Kidney epithelial cell (primary cell): ENCODE measurements at regions not wholly inside any gene's neighbourhood (a gene's known extent, or its start where the extent isn't known, plus 50 kb on each side); places are given as distances from the start of the nearest gene placed in this dataset.

ENCODE experiments used
- DNase-seq: peaks from one replicate; pipeline ENCODE4 v3.0.0-alpha.2; 2010; ENCODE audit warnings: low read depth
- H3K27me3 ChIP-seq: 2 replicates; pipeline ENCODE4 v1.6.0; 2011; ENCODE audit warnings: low read length; ENCODE audit not compliant: control insufficient read depth, insufficient read depth
- H3K36me3 ChIP-seq: 2 replicates; pipeline ENCODE4 v1.5.1; 2011; ENCODE audit warnings: low read length; ENCODE audit not compliant: control insufficient read depth, insufficient read depth
- H3K4me3 ChIP-seq: 2 replicates; pipeline ENCODE4 v1.5.1; 2011; ENCODE audit warnings: low read depth, mild to moderate bottlenecking, control low read depth, low read length
- TF ChIP-seq, protein P1 (sequence below): IDR thresholded peaks from 2 replicates; pipeline ENCODE4 v1.5.1; 2011; ENCODE audit warnings: mild to moderate bottlenecking, moderate library complexity, low read length, control low read depth, inconsistent platforms; ENCODE audit not compliant: insufficient read depth, poor library complexity, severe bottlenecking

DNA sequence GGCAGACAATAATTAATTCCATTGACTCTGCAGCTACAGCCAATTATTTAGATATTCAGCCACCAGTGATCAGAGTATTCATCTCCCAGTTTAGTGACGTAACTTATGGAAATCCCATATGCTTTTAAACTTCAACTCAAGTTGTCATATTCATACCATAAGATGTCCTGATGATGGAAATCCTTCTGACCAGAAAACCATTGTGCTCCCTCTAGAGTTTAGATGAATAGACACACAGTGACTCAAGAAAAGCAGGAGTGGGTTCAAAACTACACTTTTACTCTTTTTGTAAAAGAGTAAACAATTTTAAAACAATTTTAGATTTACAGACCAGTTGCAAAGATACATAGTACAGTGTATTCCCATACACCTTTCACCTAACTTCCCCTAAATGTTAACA is 463.7 kb downstream of the KCNT2 start:
- Histone ChIP-seq H3K27me3 (no peaks in the 10 kb centered on the region), H3K36me3 (no peaks in the 10 kb centered on the region), H3K4me3 (no peak overlapping the region)
- TF ChIP-seq, protein P1, sequence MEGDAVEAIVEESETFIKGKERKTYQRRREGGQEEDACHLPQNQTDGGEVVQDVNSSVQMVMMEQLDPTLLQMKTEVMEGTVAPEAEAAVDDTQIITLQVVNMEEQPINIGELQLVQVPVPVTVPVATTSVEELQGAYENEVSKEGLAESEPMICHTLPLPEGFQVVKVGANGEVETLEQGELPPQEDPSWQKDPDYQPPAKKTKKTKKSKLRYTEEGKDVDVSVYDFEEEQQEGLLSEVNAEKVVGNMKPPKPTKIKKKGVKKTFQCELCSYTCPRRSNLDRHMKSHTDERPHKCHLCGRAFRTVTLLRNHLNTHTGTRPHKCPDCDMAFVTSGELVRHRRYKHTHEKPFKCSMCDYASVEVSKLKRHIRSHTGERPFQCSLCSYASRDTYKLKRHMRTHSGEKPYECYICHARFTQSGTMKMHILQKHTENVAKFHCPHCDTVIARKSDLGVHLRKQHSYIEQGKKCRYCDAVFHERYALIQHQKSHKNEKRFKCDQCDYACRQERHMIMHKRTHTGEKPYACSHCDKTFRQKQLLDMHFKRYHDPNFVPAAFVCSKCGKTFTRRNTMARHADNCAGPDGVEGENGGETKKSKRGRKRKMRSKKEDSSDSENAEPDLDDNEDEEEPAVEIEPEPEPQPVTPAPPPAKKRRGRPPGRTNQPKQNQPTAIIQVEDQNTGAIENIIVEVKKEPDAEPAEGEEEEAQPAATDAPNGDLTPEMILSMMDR = no peak
- no peak for DNase-seq

DNA sequence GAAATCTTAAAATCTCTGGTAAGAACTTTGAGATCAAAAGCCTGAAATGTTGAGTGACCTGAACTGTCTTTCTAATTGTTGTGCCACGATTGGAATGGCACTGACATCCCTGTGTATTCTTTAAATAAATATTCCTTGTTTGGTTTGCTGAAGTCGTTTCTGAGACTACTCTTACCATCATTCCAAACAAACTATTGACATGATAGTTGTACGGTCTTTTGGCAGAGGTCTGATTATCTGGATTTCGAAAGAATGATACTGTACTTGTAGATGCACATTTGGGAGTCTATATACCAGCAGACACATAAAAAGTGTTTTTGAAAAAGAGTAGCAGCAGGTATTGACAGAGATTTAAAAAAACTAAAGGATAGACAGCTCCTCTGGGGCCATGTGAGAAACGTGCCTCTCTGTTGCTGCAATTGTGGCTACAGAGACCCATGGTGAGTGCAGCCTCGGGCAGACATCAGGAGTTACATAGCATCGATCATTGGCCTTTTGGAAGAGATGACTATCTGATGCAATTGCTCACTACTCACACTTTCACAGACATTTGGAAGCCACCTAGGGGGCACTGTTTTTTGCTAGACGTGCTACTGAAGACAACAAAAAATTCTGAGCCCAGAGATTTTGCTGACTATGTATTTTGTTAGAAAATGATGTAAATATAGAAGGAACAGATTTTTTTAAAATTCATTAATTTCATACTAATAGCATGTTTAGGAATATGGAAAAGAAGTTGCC is 464.5 kb downstream of the KCNT2 start:
- TF ChIP-seq, protein P1 = peak; percentile 13
- DNase-seq = no peak
- no peaks in the 10 kb centered on the region for H3K36me3 ChIP-seq
- no peaks in the 10 kb centered on the region for H3K27me3 ChIP-seq
- no peak overlapping the region for H3K4me3 ChIP-seq

DNA sequence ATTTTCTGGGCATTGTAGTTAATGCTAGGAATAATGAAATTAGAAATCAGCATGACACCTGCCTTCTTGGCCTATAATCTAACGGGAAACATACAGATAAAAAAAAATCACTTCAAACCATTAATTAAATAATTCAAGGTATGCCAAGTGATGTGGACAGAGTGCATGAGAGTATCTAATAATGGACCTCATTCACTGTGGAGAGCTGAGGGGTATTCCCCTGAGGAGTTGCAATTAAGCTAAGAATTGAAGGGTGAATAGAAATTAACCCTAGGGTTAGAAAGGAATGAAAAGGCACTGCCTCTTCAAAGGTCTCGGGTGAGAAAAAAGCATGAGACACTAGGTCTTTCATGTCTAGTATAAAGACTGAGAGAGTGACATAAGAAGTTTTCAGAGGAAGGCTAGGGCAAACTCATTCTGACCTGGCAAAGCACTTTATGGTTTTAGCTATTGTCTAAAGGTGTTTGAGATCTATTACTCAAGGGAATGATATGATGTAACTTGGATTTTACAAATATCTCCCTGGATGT is 466.1 kb downstream of the KCNT2 start:
- Histone ChIP-seq H3K27me3 (no peaks in the 10 kb centered on the region), H3K4me3 (no peak overlapping the region), H3K36me3 (no peaks in the 10 kb centered on the region)
- no peak for DNase-seq
- TF ChIP-seq, protein P1 = no peak

DNA sequence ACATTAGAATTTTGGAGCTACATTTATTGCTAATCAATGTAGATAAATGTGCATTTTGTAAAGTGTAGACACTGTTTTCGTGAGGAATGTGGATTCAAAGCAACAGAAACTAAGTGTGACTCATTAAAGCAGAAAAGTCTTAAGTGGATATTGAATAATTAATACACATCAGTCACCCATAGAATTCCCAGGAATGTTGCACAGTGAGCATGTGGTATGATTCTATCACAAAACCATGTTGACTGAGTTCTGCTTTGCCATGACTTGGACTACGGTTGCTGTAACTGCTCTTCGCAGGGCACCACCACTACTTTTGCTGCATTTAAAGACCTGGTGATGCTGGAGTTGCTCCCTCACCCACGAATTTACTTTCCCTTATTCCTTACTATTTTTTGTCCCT is 471.8 kb downstream of the KCNT2 start:
- Histone ChIP-seq H3K4me3 (no peak overlapping the region), H3K36me3 (no peaks in the 10 kb centered on the region), H3K27me3 (no peaks in the 10 kb centered on the region)
- DNase-seq = no peak
- TF ChIP-seq, protein P1 = no peak

DNA sequence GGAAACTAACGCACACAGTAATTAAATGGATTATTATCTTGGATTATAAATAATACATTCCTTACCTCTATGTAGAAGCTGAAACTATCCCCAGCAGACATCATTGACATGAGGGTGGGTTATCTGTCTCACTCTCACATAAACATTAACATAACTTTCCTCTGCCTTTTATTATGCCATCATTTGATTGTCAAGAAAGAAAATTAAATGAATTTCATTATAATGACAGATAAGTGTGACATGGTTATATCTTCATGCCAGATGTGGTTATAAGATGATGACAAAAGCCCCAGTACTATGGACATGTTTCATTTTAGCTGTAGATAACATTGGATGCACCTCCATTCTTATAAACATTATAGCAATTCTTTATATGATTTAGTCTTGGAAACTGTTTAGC is 476.5 kb downstream of the KCNT2 start:
- H3K4me3 ChIP-seq = no peak overlapping the region
- DNase-seq = no peak
- TF ChIP-seq, protein P1 = no peak
- no peaks in the 10 kb centered on the region for H3K27me3 ChIP-seq
- H3K36me3 ChIP-seq = no peaks in the 10 kb centered on the region

DNA sequence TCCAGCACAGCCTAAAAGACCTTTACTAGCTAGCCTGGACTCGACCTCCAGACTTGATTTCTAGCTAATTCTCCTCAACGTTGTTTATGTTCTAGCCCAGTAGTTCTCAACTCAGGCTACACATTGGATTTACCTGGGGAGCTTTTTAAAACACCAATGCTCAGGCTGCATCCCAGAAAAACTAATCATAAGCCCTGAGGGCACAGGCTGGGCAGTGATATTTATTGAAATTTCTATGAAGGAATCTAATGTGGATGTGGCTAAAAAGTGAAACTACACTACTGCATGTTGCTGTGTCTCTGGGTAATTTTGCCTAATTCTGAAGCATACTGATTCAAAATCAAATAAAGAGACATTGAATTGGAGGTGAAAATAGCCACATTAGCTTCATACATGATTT is 479.4 kb downstream of the KCNT2 start:
- TF ChIP-seq, protein P1 = no peak
- Histone ChIP-seq H3K27me3 (no peaks in the 10 kb centered on the region), H3K36me3 (no peaks in the 10 kb centered on the region), H3K4me3 (no peak overlapping the region)
- DNase-seq = no peak
